H1 (cell line): ENCODE measurements at regions not wholly inside any gene's neighbourhood (a gene's known extent, or its start where the extent isn't known, plus 50 kb on each side); places are given as distances from the start of the nearest gene placed in this dataset.

Experiments used
- CTCF ChIA-PET: fragments of 300-600 bp; sonication (Branson Sonifier 250); formaldehyde crosslinking; loops from one replicate; lab custom pipeline; 2021; ENCODE audit not compliant: partially characterized antibody; lab: Charles Lee
- POLR2A ChIA-PET: fragments of 300-600 bp; sonication (Branson Sonifier 250); formaldehyde crosslinking; loops from one replicate; lab custom pipeline; 2021; ENCODE audit warnings: inconsistent platforms; ENCODE audit not compliant: partially characterized antibody; lab: Charles Lee
- DNase-seq, 2 experiments: peaks; one replicate each; pipeline versions ENCODE4 v3.0.0 to v3.0.0-alpha.2; 2010 to 2022; ENCODE audit warnings: low spot score in 2 of 2, low read depth in 1 of 2, mixed read lengths in 1 of 2
- FAIRE-seq: peaks from 2 replicates; lab custom pipeline; 2011; peaks lifted over from hg19 to GRCh38; lab: Jason Lieb, UNC
- H2AFZ ChIP-seq: 2 replicates; pipeline ENCODE4 v1.8.1; 2012; ENCODE audit warnings: low read length, inconsistent platforms
- H2AK5ac ChIP-seq: 2 replicates; pipeline ENCODE4 v1.6.1; 2013; ENCODE audit warnings: low read depth, low read length
- H2BK120ac ChIP-seq: replicated peaks from 2 replicates; pipeline ENCODE3; 2013; ENCODE audit warnings: low read depth, low read length, inconsistent platforms
- H2BK12ac ChIP-seq: 2 replicates; pipeline ENCODE4 v1.6.1; 2013; ENCODE audit warnings: low read depth, low read length
- H2BK15ac ChIP-seq: 2 replicates; pipeline ENCODE4 v1.6.1; 2013; ENCODE audit warnings: low read length
- H2BK20ac ChIP-seq: 2 replicates; pipeline ENCODE4 v1.6.1; 2013; ENCODE audit warnings: low read length
- H2BK5ac ChIP-seq: 2 replicates; pipeline ENCODE4 v1.6.1; 2013; ENCODE audit warnings: low read depth, low read length
- H3K14ac ChIP-seq: 2 replicates; pipeline ENCODE4 v1.6.1; 2013; ENCODE audit warnings: inconsistent platforms; ENCODE audit not compliant: insufficient read length
- H3K18ac ChIP-seq: 2 replicates; pipeline ENCODE4 v1.6.1; 2013; ENCODE audit warnings: low read length; ENCODE audit errors: extremely low read depth
- H3K23ac ChIP-seq: 2 replicates; pipeline ENCODE4 v1.6.1; 2013; ENCODE audit warnings: inconsistent platforms; ENCODE audit not compliant: insufficient read length
- H3K23me2 ChIP-seq: 2 replicates; pipeline ENCODE4 v1.6.1; 2013; ENCODE audit warnings: low read depth, low read length
- H3K27ac ChIP-seq: 2 replicates; pipeline ENCODE4 v1.6.1; 2011; ENCODE audit warnings: low read depth, low read length, inconsistent platforms
- H3K27me3 ChIP-seq, 4 experiments: replicated peaks in 1 of 4; 1 replicate in 1 of 4; 2 replicates in 3 of 4; pipeline versions ENCODE4 v1.6.1 to v1.8.1; 2011 to 2013; ENCODE audit warnings: low read length in 3 of 4, mild to moderate bottlenecking in 3 of 4, inconsistent platforms in 2 of 4, mixed read lengths in 2 of 4, moderate library complexity in 1 of 4; ENCODE audit not compliant: control insufficient read depth in 3 of 4, insufficient read depth in 3 of 4; ENCODE audit errors: extremely low read depth in 1 of 4
- H3K36me3 ChIP-seq, 4 experiments: 2 replicates each; pipeline versions ENCODE4 v1.6.1 to v1.8.1; 2011 to 2013; ENCODE audit warnings: mild to moderate bottlenecking in 4 of 4, low read length in 3 of 4, moderate library complexity in 2 of 4, control low read depth in 1 of 4, inconsistent platforms in 1 of 4; ENCODE audit not compliant: insufficient read depth in 4 of 4, control insufficient read depth in 2 of 4
- H3K4ac ChIP-seq: replicated peaks from 2 replicates; pipeline ENCODE3; 2013; ENCODE audit warnings: low read length, low read depth, mixed read lengths, inconsistent platforms; ENCODE audit not compliant: insufficient read length
- H3K4me1 ChIP-seq, 4 experiments: replicated peaks in 1 of 4; 1 replicate in 1 of 4; 2 replicates in 3 of 4; pipeline versions ENCODE4 v1.6.1 to v1.8.1; 2011 to 2013; ENCODE audit warnings: low read length in 3 of 4, inconsistent platforms in 2 of 4, mixed read lengths in 1 of 4; ENCODE audit not compliant: insufficient read depth in 4 of 4, control insufficient read depth in 3 of 4
- H3K4me2 ChIP-seq, 2 experiments: 2 replicates each; pipeline versions ENCODE4 v1.6.1 to v1.8.1; 2011 to 2013; ENCODE audit warnings: low read depth in 2 of 2, low read length in 2 of 2, control low read depth in 1 of 2, inconsistent platforms in 1 of 2, mild to moderate bottlenecking in 1 of 2; ENCODE audit not compliant: insufficient read depth in 1 of 2
- H3K4me3 ChIP-seq, 4 experiments: fragments of 200-600, 300-600 bp in 1 of 4; sonication (generic), shearing (Covaris generic), sonication (Bioruptor Twin) in 1 of 4; 2 replicates each; pipeline versions ENCODE4 v1.5.1 to v1.8.1; 2011 to 2016; ENCODE audit warnings: low read length in 4 of 4, low read depth in 3 of 4, control low read depth in 2 of 4, inconsistent platforms in 2 of 4, mild to moderate bottlenecking in 2 of 4, mixed read lengths in 1 of 4, moderate library complexity in 1 of 4; ENCODE audit not compliant: insufficient read depth in 2 of 4; ENCODE audit errors: extremely low read depth in 1 of 4
- H3K56ac ChIP-seq: replicated peaks from 2 replicates; pipeline ENCODE3; 2013; ENCODE audit warnings: low read depth, mild to moderate bottlenecking, mixed read lengths, low read length, inconsistent platforms; ENCODE audit not compliant: insufficient read length
- H3K79me1 ChIP-seq: 2 replicates; pipeline ENCODE4 v1.6.1; 2013; ENCODE audit warnings: low read depth, low read length, control low read depth
- H3K79me2 ChIP-seq, 2 experiments: 2 replicates each; pipeline versions ENCODE4 v1.6.1 to v1.8.1; 2012 to 2013; ENCODE audit warnings: low read length in 2 of 2, mild to moderate bottlenecking in 2 of 2, inconsistent platforms in 1 of 2; ENCODE audit not compliant: insufficient read depth in 2 of 2, control insufficient read depth in 1 of 2
- H3K9ac ChIP-seq, 4 experiments: replicated peaks in 1 of 4; 1 replicate in 1 of 4; 2 replicates in 3 of 4; pipeline versions ENCODE4 v1.6.1 to v1.8.1; 2011 to 2013; ENCODE audit warnings: low read depth in 3 of 4, low read length in 3 of 4, control low read depth in 2 of 4, mild to moderate bottlenecking in 2 of 4, moderate library complexity in 2 of 4, inconsistent platforms in 1 of 4; ENCODE audit errors: extremely low read depth in 1 of 4
- H3K9me3 ChIP-seq, 2 experiments: 2 replicates each; pipeline versions ENCODE4 v1.6.1 to v1.8.1; 2012 to 2013; ENCODE audit warnings: mild to moderate bottlenecking in 2 of 2, moderate library complexity in 2 of 2, control low read depth in 1 of 2, inconsistent platforms in 1 of 2, low read depth in 1 of 2, low read length in 1 of 2, mixed read lengths in 1 of 2; ENCODE audit not compliant: insufficient read depth in 2 of 2
- H4K20me1 ChIP-seq, 2 experiments: replicated peaks in 1 of 2; 2 replicates each; pipeline versions ENCODE3 to v1.8.1; 2011 to 2013; ENCODE audit warnings: inconsistent platforms in 2 of 2, low read length in 2 of 2, mild to moderate bottlenecking in 1 of 2; ENCODE audit not compliant: insufficient read depth in 2 of 2, control insufficient read depth in 1 of 2
- H4K5ac ChIP-seq: 2 replicates; pipeline ENCODE4 v1.6.1; 2013; ENCODE audit warnings: low read length, low read depth, mixed read lengths, inconsistent platforms; ENCODE audit not compliant: insufficient read length
- H4K8ac ChIP-seq: 2 replicates; pipeline ENCODE4 v1.8.0; 2013; ENCODE audit warnings: mild to moderate bottlenecking, moderate library complexity, low read length, inconsistent platforms; ENCODE audit not compliant: insufficient read depth; ENCODE audit errors: extremely low read depth
- H4K91ac ChIP-seq: replicated peaks from 2 replicates; pipeline ENCODE3; 2013; ENCODE audit warnings: low read length, mixed read lengths, inconsistent platforms; ENCODE audit not compliant: insufficient read length
- CBX5 ChIP-seq: fragments of 300-800, 300-1000 bp; sonication (generic); IDR thresholded peaks from 2 replicates; pipeline ENCODE4 v1.7.1; 2016; ENCODE audit warnings: antibody characterized with exemption, low read length, low read depth
- CTCF ChIP-seq, 3 experiments: IDR thresholded peaks; 1 replicate in 2 of 3; 2 replicates in 1 of 3; pipeline versions ENCODE4 v1.5.1 to v1.6.1; 2011; ENCODE audit warnings: low read length in 3 of 3, mild to moderate bottlenecking in 3 of 3, inconsistent platforms in 2 of 3, low read depth in 1 of 3, moderate library complexity in 1 of 3; ENCODE audit not compliant: insufficient read depth in 1 of 3; ENCODE audit errors: control extremely low read depth in 1 of 3
- POU5F1 ChIP-seq: IDR thresholded peaks from 2 replicates; pipeline ENCODE4 v1.6.1; 2011; ENCODE audit warnings: low read depth, mild to moderate bottlenecking, low read length, moderate library complexity
- SP1 ChIP-seq: IDR thresholded peaks from 2 replicates; pipeline ENCODE4 v1.6.1; 2011; ENCODE audit warnings: low read depth, low read length
- TCF12 ChIP-seq: IDR thresholded peaks from 2 replicates; pipeline ENCODE4 v1.6.1; 2011; ENCODE audit warnings: low read depth, mild to moderate bottlenecking, low read length
- whole genome bisulfite sequencing, 2 experiments: shearing (Covaris generic) in 1 of 2; methylation state at CpG; one replicate each; pipeline versions ENCODE4 v1.1.6 to v1.1.7; 2013 to 2015; ENCODE audit warnings: low lambda C conversion rate in 2 of 2, mixed read lengths in 2 of 2, inconsistent platforms in 1 of 2, low coverage in 1 of 2, missing lambda C conversion rate in 1 of 2; ENCODE audit not compliant: insufficient replicate concordance in 2 of 2, insufficient coverage in 1 of 2, insufficient read length in 1 of 2; ENCODE audit errors: extremely low coverage in 1 of 2, missing lambda C conversion rate in 1 of 2; 5-methylcytosine and 5-hydroxymethylcytosine counted together

- no peak overlapping the region for H2BK5ac ChIP-seq
- H3K27me3 ChIP-seq: no peaks in the 10 kb centered on the region
- H3K4ac ChIP-seq: no peak overlapping the region
- no peak overlapping the region for H2BK20ac ChIP-seq
- H3K79me2 ChIP-seq: no peaks in the 10 kb centered on the region
- no peak overlapping the region for H3K4me3 ChIP-seq
- H4K5ac ChIP-seq: no peak overlapping the region
- 92% methylated on average over 2 of the region's 2 CpGs; no CpG with 5 or more reads in 1 of the 2 experiments for WGBS, 2 experiments
- DNase-seq (no peak), FAIRE-seq (no peak)
- H3K9me3 ChIP-seq: no peaks in the 10 kb centered on the region
- H2AFZ ChIP-seq: no peak overlapping the region
- H2AK5ac ChIP-seq: no peak overlapping the region
- no peaks in the 10 kb centered on the region for H3K36me3 ChIP-seq
- H3K27ac ChIP-seq: no peak overlapping the region
- no peak overlapping the region for H4K91ac ChIP-seq
- H2BK120ac ChIP-seq: no peak overlapping the region
- no peak overlapping the region for H3K4me2 ChIP-seq
- no peak overlapping the region for H3K14ac ChIP-seq
- CTCF ChIA-PET: no interaction called here
- H3K79me1 ChIP-seq: no peaks in the 10 kb centered on the region
- H3K23ac ChIP-seq: no peak overlapping the region
- peaks cover 0 to 4% (median 0%) of the 10 kb centered on the region in 4 experiments; a peak in 1 of 7 replicates for H3K4me1 ChIP-seq
- no peaks in the 10 kb centered on the region for H3K23me2 ChIP-seq
- H3K9ac ChIP-seq: no peak overlapping the region
- H3K18ac ChIP-seq: no peak overlapping the region
- H3K56ac ChIP-seq: no peak overlapping the region
- TF ChIP-seq SP1 (no peak), TCF12 (no peak), CBX5 (no peak), POU5F1 (no peak), CTCF (IDR thresholded peaks at IDR 0.05; ENCODE audit: control extremely low read depth in 1 of 3, insufficient read depth in 1 of 3, low read depth in 1 of 3, low read length in 3 of 3) (no peak)
- TF ChIP-seq, all 59 proteins: peak for 0
- Histone ChIP-seq H2BK15ac (no peak overlapping the region), H4K20me1 (no peaks in the 10 kb centered on the region), H2BK12ac (no peak overlapping the region), H4K8ac (no peak overlapping the region)
- POLR2A ChIA-PET: no interaction called here
Observed at GRCh38 chr5:120769312-120769872, 305.3 kb downstream of the PRR16 start.
